Stimulated activated CD8-positive, alpha-beta memory T cell treated with anti-CD3 and anti-CD28 coated beads, Interleukin-7, amount 100 ng/mL, for 24 hours (primary cell): ENCODE measurements at regions not wholly inside any gene's neighbourhood (a gene's known extent, or its start where the extent isn't known, plus 50 kb on each side); places are given as distances from the start of the nearest gene placed in this dataset.

Experiments used
- DNase-seq: peaks from one replicate; pipeline ENCODE4 v3.0.0-alpha.2; 2020; ENCODE audit warnings: low read depth

DNA sequence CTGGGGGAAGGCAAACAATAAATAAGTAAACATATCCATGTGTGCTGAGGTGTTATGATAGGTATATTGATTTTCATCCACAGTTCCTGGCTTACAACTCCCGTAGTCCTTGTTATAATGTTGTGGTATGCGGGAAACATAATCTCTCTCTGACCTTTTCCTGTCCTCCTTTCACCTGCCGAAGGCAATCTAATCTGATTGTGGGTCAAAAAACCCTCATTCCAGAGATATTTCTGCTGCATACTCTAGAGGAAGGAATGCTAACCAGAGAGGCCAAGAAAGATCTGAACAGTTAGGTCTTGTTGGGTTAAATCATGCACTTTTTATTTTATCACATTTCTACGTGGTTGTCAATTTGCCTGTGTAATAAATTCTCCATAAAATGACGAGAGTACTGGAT lies 383.6 kb upstream of the SEMA6D start:
- no peak for DNase-seq

DNA sequence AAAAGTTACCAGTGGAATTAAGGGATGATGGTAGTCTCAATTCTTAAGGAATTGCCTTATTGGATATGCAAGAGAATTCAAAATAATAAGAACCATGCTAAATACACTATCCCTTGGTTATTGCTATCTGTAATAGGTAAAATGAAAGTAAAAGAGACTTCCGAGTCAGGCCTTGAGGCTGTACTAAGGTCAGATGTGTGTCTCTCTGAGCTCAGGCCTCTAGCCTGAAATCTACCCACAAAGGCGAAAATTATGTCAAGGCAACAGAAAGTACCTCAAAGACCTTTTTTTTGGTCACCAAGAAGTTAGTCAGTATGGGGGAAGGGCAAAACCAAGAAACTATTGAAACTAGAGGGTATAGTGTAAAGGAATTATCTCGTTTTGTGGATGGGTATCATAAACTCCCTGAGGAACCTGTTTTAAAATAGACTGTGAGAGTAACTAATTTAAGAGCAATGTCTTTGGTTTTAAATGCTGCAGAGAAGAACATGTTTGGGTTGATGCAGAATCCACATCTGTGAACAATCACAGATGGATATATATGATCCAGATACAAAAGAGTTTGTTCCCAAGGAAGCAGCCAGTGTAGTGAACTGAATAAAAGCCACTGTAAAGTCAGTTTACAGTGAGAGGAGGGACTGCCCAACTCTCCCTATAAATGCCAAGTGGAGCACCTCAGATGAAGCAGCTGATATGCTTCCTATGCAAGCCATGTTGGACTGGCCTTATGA lies 382.3 kb upstream of the SEMA6D start:
- no peak for DNase-seq

DNA sequence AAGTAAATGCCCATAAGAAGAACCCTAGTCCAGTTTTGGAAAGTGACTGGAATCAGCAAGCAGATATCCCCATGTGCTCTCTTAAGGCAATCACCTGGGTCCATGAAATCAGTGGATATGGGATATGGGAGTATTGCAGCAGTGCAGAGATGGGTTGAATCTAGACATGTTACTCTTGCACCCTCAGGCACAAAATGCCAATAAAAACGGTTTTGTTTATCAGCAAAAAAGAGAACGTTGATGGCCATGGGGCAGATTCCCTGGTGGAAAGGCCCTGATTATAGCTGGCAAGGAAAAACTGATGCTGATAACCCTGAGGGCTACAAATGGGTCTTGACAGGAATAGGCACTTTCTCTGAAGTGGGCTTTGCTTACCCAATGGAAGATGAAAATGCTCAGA lies 380.2 kb upstream of the SEMA6D start:
- no peak for DNase-seq

DNA sequence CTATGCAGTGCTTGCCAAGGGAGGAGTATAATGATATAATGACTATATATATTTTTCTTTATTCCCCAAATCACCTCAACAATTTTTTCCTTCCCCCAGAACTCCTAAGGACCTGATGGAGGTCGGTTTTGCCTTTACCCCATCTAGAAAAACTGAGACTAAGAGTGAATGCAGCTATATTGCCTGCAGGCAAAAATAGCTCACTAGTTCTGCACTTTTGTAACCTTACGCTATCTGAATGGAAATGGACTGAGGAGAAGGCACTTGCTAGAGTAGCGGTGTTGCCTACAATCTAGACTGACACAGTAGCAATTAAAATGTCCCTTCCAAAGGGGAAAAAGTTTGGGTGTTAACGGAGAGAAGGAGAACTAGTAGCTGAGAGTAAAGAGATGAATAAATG lies 379.5 kb upstream of the SEMA6D start:
- no peak for DNase-seq

DNA sequence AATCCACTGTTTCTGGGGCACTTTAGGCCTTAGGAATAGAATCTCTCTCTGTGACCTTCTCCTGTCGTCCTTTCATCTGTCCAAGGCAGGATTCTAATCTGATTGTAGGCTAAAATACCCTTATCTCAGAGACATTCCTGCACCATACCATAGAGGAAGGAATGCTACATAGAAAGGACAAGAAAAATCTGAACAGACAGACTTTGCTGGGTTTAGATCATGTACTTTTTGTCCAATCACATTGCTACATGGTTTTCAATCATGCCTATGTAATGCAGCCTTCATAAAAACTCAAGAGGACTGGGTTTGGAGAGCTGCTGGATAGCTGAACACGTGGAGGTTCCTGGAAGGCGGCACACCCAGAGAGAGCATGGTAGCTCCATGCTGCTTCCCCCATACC lies 378.5 kb upstream of the SEMA6D start:
- DNase-seq, result no peak

DNA sequence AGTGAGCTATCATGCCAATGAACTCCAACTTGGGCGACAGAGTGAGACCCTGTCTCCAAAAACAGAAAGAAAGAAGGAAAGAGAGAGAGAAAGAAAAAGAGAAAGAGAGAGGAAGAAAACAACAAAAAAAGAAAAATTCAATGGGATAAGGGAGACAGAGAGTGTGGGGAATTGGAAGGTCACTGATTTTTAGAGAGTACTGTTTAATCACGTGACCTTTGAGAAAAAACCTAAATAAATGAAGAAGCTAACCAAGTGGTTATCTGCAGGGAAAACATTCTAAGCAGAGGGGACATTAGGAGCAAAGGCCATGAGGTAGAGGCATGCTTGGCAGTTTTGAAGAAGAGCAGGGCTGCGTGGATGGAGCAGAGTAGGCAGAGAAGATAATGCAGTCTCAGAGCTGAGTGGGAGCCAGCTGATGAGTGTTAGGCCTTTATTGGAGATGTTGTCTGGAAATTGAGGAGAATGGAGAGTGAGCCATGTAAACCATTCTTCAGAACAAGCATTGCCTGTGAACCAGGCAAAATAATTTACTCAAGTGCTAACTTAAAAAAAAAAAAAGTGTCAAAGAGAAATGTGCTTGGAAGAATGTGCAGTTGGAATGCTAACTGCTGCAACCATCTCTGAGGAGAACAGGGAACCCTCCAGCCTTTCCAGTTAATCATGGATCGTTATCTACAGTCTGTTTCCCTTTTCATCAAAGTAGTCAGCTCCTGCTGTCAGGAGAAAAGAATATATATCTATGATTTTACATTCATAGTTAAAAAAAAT lies 377.3 kb upstream of the SEMA6D start:
- DNase-seq, result no peak

DNA sequence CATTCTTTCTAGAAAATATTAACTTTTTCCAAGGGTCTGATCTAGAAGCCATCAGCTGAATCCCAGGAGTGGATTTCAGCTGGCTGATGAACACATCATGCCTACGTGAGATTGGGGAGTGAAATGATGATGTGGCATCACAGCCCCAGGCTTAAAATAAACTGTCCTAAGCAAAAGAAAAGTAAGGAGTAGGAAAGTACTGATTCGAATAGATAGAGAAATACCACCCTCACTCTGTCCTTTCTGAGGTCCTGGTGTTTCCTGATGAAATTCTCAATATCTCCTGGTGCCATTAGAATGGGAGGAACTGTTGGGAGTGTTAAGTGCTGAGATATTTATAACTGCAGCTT lies 376.8 kb upstream of the SEMA6D start:
- DNase-seq, result no peak

DNA sequence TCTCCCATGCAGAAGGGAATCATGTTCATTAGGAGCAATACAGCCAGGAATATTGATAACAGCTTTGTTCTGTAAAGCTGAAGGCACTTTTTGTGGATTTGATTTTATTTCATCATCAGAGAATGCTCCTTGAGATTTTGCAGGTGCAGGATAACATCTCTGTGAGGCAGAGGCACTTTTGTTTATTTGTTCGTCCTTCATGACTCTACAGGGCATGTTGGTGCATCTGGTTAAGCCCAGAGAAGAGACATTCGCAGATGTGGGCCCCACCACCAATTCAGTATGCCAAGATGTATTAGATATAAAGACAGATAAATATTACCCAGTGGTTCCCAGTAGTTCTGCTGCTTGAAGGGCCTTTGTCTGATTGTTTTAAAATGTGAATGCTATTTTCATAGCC lies 368.1 kb upstream of the SEMA6D start:
- no peak for DNase-seq

DNA sequence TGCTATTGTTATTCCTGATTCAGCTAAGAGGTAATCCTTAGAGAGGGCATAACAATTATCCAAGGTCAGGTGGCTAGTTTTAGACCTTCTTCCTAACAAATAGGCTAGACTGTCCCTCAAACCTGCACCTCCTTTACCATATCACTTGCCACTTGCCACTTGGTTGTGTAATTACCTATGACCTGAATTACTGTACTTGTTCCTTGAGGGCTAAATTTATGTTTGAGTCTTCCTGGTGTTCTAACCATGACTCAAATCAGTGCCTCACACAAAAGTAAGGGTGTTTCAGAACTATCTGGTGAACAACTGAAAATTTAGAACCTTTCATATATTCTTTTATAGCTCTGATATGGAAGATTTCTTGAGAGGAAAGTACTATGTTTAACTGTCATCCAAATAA lies 365.8 kb upstream of the SEMA6D start:
- DNase-seq, result no peak

DNA sequence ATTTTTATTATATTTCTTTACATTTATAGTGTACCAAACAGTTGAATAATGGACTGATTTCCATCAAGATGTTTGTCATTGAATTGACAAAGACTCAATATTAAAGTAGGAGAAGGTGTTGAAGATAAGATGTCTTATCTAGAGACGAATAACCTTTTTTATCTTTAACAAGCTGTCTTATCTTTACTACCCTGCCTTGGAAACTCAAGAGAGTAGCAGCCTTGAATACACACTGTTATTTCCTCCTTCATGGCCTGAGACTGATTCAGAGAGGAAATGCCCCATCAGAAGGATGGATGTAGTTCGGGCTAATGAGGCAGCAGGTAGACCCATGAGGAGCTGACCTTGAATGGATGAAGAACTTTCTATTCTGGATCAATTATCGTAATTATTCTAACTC lies 365.1 kb upstream of the SEMA6D start:
- DNase-seq, result no peak

DNA sequence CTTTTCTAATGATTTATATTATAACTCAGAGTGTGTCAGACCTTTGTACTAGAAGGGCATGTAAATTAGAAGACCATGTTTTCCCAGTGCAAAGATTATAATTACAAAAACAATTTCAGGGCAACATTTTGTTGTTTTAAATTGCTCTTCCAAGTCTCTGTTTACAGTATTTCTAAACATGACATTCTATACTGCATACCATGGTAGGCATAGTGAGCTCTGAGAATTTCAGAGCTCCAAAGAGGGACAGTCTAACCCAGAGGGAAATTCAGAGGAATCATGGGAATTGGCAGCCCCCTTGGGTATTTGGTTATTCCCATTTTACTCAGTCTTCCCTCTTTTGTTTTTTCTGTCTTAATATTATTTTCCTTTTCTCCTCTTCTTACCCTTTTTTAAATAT lies 361.5 kb upstream of the SEMA6D start:
- DNase-seq, result no peak

DNA sequence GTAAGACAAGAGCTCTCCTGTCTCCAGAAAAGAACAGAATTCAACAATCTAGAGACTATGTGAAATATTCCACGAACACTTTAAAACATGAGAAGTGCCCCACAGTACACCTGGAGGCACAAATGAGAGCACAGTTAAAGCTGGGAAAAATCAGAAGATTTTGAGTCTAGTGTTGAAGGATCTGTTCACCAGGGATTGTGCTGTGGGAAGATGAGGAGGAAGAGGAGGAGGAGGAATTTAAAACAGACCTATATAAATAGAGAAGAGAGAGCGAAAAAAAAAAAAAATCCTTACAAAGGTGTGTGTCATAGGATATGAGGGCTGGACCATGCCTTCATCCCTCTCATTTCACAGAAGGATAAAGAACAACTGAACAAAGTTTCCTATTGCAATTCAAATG lies 361.0 kb upstream of the SEMA6D start:
- DNase-seq, result no peak

DNA sequence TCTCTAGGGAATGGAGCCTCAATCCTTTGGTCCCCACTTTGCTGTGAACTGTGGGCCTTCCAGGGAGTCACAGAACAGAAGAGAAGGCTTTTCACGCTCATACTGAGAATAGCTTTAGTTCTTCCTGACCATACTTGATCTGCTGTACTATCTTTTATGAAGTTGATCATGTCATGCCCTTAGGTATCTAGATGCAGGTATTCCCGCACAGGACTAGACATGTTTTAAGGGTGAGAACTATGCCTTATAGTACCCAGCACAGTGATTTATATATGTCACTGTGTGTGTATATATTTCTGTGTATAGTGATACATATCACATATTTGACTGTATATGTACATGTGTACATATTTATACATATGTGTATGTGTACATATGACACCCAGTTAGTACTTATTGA lies 358.4 kb upstream of the SEMA6D start:
- no peak for DNase-seq

DNA sequence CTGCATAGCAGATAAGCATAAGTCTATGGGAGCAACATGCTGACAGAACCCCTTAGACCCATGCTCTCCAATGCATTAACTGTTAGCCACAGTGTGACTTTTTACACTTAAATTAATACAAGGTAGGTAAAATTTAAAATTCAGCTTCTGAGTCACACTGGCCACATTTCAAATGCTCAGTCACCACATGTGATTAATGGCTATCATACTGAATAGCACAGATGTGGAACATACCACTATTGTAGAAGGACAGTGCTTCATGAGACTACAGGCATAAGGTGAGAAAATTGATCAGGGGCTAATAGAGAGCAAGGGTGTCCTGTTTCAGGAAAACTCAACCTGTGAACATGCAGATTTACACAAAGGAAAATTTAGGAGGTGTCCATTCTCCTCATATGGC lies 357.0 kb upstream of the SEMA6D start:
- DNase-seq, result no peak

DNA sequence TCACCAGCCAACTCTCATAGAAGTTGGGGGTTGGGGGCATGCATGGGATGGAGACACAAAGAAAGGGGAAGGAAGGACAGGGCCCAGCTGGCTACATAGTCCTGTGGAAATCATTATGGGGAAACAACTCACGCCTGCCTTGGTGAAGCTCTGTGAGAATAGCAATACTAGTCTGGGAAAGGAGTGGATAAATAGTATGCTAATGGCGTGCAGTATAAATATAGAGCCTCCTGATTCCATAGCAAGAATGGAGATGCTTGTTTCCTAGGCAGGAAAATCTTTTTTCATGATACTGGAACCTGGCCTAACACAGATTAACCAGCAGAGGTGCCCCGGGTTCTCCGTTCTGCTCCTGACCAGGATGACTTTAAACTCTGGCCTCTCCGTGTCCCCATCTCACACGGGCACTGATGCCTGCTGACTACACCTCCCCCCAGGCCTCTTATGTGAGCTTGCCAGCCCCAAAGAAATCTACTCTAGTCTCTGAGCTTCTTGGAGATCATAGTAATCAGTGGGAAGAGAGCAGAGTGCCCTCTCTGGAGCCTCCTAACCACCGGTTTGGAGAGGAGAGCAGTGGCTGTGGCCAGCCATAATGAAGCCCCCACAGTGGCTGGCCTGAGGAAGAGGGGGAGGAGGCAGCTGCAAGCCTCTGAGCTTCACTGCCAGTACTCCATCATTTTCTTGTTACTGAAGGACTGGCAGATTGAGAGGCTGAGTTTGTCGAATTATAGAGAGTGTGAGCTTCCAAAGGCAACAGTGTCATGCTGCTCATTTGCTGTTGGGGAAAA lies 355.0 kb upstream of the SEMA6D start:
- DNase-seq, result no peak

DNA sequence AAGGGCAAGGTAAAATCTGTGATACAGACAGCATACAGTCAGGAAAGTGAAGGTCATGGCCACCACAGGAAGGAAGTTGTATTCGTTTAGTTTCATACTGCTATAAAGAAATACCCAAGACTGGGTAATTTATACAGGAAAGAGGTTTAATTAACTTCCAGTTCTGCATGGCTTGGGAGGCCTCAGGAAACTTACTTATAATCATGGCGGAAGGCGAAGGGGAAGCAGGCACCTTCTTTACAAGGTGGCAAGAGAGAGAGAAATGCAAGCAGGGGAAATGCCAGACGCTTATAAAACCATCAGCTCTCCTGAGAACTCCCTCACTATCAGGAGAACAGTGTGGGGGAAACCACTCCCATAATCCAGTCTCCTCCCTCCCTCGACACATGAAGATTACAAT lies 353.7 kb upstream of the SEMA6D start:
- no peak for DNase-seq

DNA sequence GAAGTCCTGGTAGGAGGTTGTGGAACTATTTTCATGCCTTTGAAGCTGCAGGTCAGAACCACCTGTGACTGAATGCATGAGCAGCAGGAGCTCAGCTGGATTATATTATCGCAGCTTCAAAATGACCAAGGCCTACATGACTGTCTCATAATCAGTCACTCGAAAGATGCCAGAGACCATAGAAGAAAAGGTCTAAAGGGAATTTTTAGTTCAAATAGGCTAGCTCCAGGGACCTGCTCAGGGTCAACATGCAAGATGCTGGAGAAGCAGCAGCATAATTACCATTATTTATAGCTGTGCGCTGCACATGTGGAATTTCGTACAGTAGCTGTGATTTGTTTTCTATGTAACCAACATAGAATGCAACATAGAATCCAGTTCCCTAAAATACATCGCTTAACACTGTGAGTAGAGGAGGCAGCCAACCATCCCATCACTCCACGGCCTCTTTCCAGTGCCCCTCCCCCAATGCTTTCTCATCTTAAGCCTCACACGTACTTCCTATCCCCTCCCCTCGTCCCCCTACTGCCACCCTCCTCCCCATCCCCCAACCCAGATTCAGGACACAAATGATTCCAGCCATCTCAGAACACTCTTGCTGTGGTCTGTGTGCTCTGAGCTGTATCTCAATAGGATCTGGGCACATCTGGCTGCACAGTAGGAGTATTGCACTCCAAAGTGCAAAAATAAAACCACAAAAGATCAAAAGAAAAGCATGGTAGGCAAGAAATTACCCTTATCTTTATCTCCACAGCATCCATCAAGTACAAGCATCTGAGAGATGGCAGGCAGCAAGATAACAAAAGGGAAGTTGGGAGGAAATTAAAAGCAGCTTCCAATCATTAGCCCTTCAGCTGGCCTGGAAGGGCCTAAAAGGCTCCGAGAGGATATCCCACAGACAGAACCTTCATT lies 352.8 kb upstream of the SEMA6D start:
- no peak for DNase-seq

DNA sequence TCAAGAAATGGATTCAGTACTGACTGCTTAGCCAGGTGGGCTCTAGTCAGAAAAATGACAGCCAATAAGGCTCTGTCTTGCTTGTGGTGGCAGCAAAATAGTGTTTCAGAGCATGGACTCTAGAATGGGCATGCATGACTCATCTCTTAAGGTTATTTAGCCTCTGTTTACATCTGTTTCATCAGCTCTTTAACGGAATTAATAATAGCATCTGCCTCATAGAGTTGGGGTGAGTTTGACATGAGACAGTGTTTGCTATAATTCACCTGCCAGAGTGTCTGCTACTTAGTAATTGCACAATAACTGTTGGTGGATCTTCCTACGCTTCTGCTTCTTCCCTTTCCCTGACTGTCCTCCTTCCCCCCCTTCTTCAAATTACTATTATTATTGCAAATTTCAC lies 350.4 kb upstream of the SEMA6D start:
- DNase-seq, result no peak

DNA sequence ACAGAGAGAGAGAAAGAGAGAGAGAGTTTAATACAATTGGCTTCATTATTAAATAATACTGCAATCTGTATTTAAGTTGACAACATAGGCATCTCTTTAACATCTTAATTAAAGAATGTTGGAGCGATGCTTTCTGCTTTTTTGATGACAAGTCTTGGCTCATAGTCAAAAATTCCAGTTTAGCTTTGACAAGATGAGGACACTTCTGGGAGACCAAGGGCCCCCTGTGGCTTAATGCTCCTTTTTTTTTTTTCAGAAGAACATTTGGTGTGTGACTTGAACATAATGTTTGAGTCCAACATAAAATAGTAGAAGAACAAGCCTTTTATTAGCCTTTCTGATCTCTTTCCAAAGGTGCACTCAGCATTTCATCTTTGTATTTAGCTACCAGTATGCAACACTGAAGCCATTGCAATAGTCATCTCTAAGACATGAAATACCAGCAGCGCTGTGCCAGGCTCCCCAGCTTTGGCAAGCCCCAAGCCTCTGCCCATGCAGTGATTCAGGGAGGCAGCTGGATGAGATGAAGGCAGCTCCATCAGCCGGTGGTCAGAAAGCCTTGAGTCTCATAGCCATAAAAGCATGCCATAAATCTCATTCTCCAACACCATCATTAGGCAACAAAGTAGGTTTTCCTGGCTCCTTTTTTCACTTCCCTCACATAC lies 349.4 kb upstream of the SEMA6D start:
- no peak for DNase-seq

DNA sequence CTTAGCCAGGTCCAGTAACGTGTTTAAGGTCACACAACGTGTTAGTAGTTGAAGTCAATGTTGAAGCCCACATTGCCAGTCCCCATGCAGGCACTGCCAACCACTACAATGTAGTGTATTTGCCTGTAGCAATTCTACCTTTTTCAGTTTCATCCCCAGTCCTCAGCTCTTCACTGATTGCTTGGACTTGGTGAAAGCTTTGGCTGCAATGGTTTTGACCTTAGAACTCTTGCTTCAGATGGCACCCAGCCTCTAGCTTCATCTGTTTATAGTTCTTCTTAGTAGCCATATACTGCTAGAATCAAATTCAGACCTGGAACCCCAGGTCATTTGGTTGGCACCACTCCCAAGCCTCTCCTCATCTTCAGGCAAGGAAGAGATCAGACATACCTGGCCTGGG lies 345.4 kb upstream of the SEMA6D start:
- no peak for DNase-seq

DNA sequence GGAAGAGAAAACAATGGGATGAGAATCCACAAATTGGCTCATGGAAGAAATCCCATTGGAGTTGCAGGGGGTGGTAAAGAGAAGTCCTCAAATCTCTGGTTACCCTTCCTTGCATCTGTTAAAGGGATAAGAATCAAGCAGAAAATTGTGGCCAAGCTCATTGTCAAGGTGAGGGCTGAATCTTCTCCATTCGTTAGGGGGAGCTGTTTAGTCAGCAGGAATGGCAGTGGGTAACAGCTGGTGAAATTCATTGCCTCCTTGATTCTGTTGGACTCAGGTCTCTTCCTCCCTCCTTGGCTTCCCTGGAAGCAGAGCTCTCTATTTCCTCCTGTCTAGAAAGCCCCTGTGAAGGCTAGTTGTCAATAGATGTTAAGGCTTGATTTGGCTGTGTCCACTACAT lies 343.1 kb upstream of the SEMA6D start:
- no peak for DNase-seq

DNA sequence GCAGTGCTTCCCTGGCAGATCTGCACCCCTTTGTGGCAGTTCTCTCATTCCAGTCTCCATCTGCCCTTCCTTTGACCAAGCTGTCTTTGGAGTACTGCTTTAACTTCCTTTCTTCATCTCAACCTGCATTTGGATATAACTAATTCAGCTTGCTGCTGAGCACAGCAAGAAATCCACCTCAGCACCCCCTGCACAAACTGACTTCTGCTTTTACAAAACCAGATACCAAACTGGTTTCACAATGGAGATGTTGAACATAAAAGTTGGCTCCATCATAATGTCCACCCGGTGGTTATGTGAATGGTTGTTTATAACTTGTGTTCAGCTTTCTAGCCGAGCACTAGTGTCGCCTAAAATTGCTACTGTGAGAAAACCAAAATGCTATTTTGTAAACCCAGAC lies 341.1 kb upstream of the SEMA6D start:
- no peak for DNase-seq
